AG04449 (cell line): ENCODE measurements at regions not wholly inside any gene's neighbourhood (a gene's known extent, or its start where the extent isn't known, plus 50 kb on each side); places are given as distances from the start of the nearest gene placed in this dataset.

Source experiments
- CTCF ChIA-PET: fragments of 350-600 bp; formaldehyde crosslinking; extraction: SDS; loops from one replicate; lab custom pipeline; 2021; ENCODE audit warnings: antibody characterized with exemption; lab: Yijun Ruan, JAX
- POLR2A ChIA-PET: fragments of 400-600, 350-600 bp; formaldehyde crosslinking; extraction: SDS; loops from one replicate; lab custom pipeline; 2020; ENCODE audit warnings: antibody characterized with exemption, inconsistent platforms; lab: Yijun Ruan, JAX
- DNase-seq: peaks from one replicate; pipeline ENCODE4 v3.0.0-alpha.2; 2010; ENCODE audit warnings: low read depth, low spot score
- H3K4me3 ChIP-seq: 2 replicates; pipeline ENCODE4 v1.5.1; 2011; ENCODE audit warnings: low read depth, mild to moderate bottlenecking, control low read depth, low read length
- CTCF ChIP-seq: IDR thresholded peaks from one replicate; pipeline ENCODE4 v1.5.1; 2011; ENCODE audit warnings: mild to moderate bottlenecking, moderate library complexity, low read length, control low read depth, inconsistent platforms; ENCODE audit not compliant: insufficient read depth; ENCODE audit errors: missing control alignments

- ChIA-PET POLR2A (no interaction called here), CTCF (no interaction called here)
- DNase-seq, result no peak
- H3K4me3 ChIP-seq, result no peak overlapping the region
- TF ChIP-seq CTCF, result no peak
Observed at GRCh38 chr2:66048667-66049066, 386.3 kb upstream of the MEIS1 start.

GRCh38 chr2:66041902-66042657 lies 392.8 kb upstream of the MEIS1 start:
- no peak overlapping the region for H3K4me3 ChIP-seq
- ChIA-PET CTCF (no interaction called here), POLR2A (no interaction called here)
- DNase-seq, result no peak
- no peak for TF ChIP-seq CTCF

GRCh38 chr2:66036948-66037347 lies 398.0 kb upstream of the MEIS1 start:
- ChIA-PET CTCF (no interaction called here), POLR2A (no interaction called here)
- no peak overlapping the region for H3K4me3 ChIP-seq
- no peak for DNase-seq
- TF ChIP-seq CTCF, result no peak

GRCh38 chr2:66034467-66034866 lies 400.5 kb upstream of the MEIS1 start:
- no peak overlapping the region for H3K4me3 ChIP-seq
- no peak for TF ChIP-seq CTCF
- ChIA-PET POLR2A (no interaction called here), CTCF (no interaction called here)
- DNase-seq, result no peak

- ChIA-PET CTCF (no interaction called here), POLR2A (no interaction called here)
- no peak overlapping the region for H3K4me3 ChIP-seq
- no peak for DNase-seq
- no peak for TF ChIP-seq CTCF
Observed at GRCh38 chr2:66032226-66032775, 402.6 kb upstream of the MEIS1 start.

GRCh38 chr2:66031236-66031635 lies 403.7 kb upstream of the MEIS1 start:
- ChIA-PET CTCF (no interaction called here), POLR2A (no interaction called here)
- DNase-seq, result no peak
- no peak for TF ChIP-seq CTCF
- H3K4me3 ChIP-seq, result no peak overlapping the region
